ENCODE measurements at regions not wholly inside any gene's neighbourhood (a gene's known extent, or its start where the extent isn't known, plus 50 kb on each side); places are given as distances from the start of the nearest gene placed in this dataset.
"Not testable (repeated sequence)": the region's sequence is repeated elsewhere in the genome, so short reads cannot be mapped to it uniquely, and the experiment has no call there.

GRCh38 chr13:93039131-93039530 is 187.5 kb upstream of the GPC6 start (continued):
- TF ChIP-seq ZBTB40 (IDR thresholded peaks at IDR 0.05) = no peak
- no peak for TF ChIP-seq ZBTB40 (CRISPR knock-in tag; IDR thresholded peaks at IDR 0.05)
- no peak for TF ChIP-seq NR3C1 (CRISPR knock-in tag; IDR thresholded peaks at IDR 0.05)
- no peak for TF ChIP-seq GFI1 (CRISPR knock-in tag; IDR thresholded peaks at IDR 0.05; ENCODE audit: borderline replicate concordance)

- in situ Hi-C loops (cut with HindIII; ENCODE audit: extremely low pct_ligation_motif_present, low pct_unique_long_range_greater_than_20kb); H3K27me3 ChIP-seq (ENCODE audit: control insufficient read depth in 1 of 2, insufficient read depth in 2 of 2, low read length in 2 of 2); intact Hi-C loops (cut with micrococcal nuclease; ENCODE audit: unreplicated experiment); H3K27ac ChIP-seq (ENCODE audit: extremely low read length, insufficient read depth, low read length); H3K4me3 ChIP-seq (replicated peaks in 1 of 3; ENCODE audit: insufficient read depth in 1 of 3, low read depth in 2 of 3, low read length in 3 of 3); H3K9me3 ChIP-seq (ENCODE audit: low read length); H3K4me2 ChIP-seq (ENCODE audit: low read depth, low read length); ATAC-seq; FAIRE-seq; H3K9ac ChIP-seq (ENCODE audit: insufficient read depth, low read depth, low read length); DNase-seq (ENCODE audit: low spot score); H2AFZ ChIP-seq (ENCODE audit: low read length); H3K79me2 ChIP-seq (ENCODE audit: insufficient read depth, low read length); H3K4me1 ChIP-seq (ENCODE audit: insufficient read depth, low read length); POLR2A ChIA-PET; H4K20me1 ChIP-seq (ENCODE audit: insufficient read depth, low read length); H3K36me3 ChIP-seq (replicated peaks in 1 of 2; ENCODE audit: control insufficient read depth in 1 of 2, insufficient read depth in 2 of 2, low read length in 2 of 2); BruUV-seq (replicated peaks); CTCF ChIA-PET (ENCODE audit: low intra/inter-chr PET ratio, low total read pairs): not testable (repeated sequence)
- 73% methylated on average over 4 of the region's 4 CpGs for WGBS (ENCODE audit: low lambda C conversion rate)
Observed at GRCh38 chr13:93041566-93041965, 185.0 kb upstream of the GPC6 start.

Data from HepG2 (cell line).